BLaER1 (cell line): ENCODE measurements at regions not wholly inside any gene's neighbourhood (a gene's known extent, or its start where the extent isn't known, plus 50 kb on each side); places are given as distances from the start of the nearest gene placed in this dataset.
"Not testable (repeated sequence)": the region's sequence is repeated elsewhere in the genome, so short reads cannot be mapped to it uniquely, and the experiment has no call there.

Experiments used
- H3K27ac ChIP-seq: shearing (Covaris generic); formaldehyde crosslinking; 2 replicates; pipeline ENCODE4 v1.8.1; 2022
- H3K27me3 ChIP-seq: shearing (Covaris generic); formaldehyde crosslinking; 2 replicates; pipeline ENCODE4 v1.8.1; 2022
- H3K36me3 ChIP-seq: shearing (Covaris generic); formaldehyde crosslinking; 2 replicates; pipeline ENCODE4 v1.8.1; 2022
- H3K4me1 ChIP-seq: shearing (Covaris generic); formaldehyde crosslinking; 2 replicates; pipeline ENCODE4 v1.8.1; 2022
- H3K4me2 ChIP-seq: shearing (Covaris generic); formaldehyde crosslinking; 2 replicates; pipeline ENCODE4 v1.8.1; 2022
- H3K4me3 ChIP-seq: shearing (Covaris generic); formaldehyde crosslinking; 2 replicates; pipeline ENCODE4 v1.8.1; 2022
- H3K9ac ChIP-seq: shearing (Covaris generic); formaldehyde crosslinking; 2 replicates; pipeline ENCODE4 v1.8.1; 2022
- H3K9me3 ChIP-seq: shearing (Covaris generic); formaldehyde crosslinking; 2 replicates; pipeline ENCODE4 v1.8.1; 2022
- H4K20me1 ChIP-seq: shearing (Covaris generic); formaldehyde crosslinking; 2 replicates; pipeline ENCODE4 v1.8.1; 2022
- Cebpa-rat ChIP-seq: shearing (Covaris generic); IDR thresholded peaks from 2 replicates; pipeline ENCODE4 v1.8.1; 2022

DNA sequence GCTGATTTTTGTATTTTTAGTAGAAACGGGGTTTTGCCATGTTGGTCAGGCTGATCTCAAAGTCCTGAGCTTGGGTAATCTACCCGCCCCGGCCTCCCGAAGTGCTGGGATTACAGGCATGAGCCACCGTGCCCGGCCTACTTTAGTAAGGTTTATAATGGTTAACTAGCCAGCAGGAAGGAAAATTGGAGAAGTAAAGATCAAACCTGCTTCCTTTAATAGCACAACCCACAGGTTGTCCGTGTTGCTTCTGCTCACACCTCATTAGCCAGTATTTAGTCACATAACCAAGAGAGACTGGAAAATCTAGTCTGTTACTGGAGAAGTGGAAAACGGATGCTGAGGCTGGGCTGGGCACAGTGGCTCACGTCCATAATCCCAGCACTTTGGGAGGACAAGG is 51.9 kb upstream of the TBL1XR1 start:
- no peak for TF ChIP-seq Cebpa-rat
- H4K20me1 ChIP-seq: no peaks in the 10 kb centered on the region
- peaks cover 29% of the 10 kb centered on the region for H3K9me3 ChIP-seq
- no peaks in the 10 kb centered on the region for H3K4me1 ChIP-seq
- H3K36me3 ChIP-seq: no peaks in the 10 kb centered on the region
- H3K27ac ChIP-seq: no peak overlapping the region
- H3K27me3 ChIP-seq: no peaks in the 10 kb centered on the region
- H3K4me2 ChIP-seq: no peak overlapping the region
- no peak overlapping the region for H3K9ac ChIP-seq
- no peak overlapping the region for H3K4me3 ChIP-seq

- no peak overlapping the region for H3K27ac ChIP-seq
- H3K4me1 ChIP-seq: no peaks in the 10 kb centered on the region
- no peak for TF ChIP-seq Cebpa-rat
- no peaks in the 10 kb centered on the region for H4K20me1 ChIP-seq
- H3K9me3 ChIP-seq: peaks cover 29% of the 10 kb centered on the region
- H3K36me3 ChIP-seq: no peaks in the 10 kb centered on the region
- no peak overlapping the region for H3K4me3 ChIP-seq
- H3K27me3 ChIP-seq: no peaks in the 10 kb centered on the region
- no peak overlapping the region for H3K9ac ChIP-seq
- H3K4me2 ChIP-seq: no peak overlapping the region
Observed at GRCh38 chr3:177250151-177250550, 52.9 kb upstream of the TBL1XR1 start.

DNA sequence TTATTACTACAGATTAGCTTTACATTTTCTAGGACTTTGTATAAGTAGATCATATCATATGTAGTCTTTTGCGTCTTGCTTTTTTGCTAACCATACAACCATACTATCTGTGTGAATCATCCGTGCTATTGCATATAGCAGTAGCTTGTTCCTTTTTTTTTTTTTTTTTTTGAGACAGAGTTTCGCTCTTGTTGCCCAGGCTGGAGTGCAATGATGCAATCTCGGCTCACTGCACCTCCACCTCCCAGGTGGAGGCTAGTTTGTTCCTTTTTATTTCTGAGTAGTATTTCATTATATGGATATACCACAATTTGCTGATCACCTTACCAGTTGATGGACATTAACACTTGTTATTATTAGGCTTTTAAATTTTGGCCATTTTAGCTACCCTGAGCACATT is 54.5 kb upstream of the TBL1XR1 start:
- Histone ChIP-seq H3K36me3 (no peaks in the 10 kb centered on the region), H3K4me3 (no peak overlapping the region), H4K20me1 (no peaks in the 10 kb centered on the region), H3K27me3 (no peaks in the 10 kb centered on the region), H3K9me3 (peaks cover 29% of the 10 kb centered on the region), H3K4me1 (no peaks in the 10 kb centered on the region), H3K9ac (no peak overlapping the region), H3K4me2 (no peak overlapping the region), H3K27ac (no peak overlapping the region)
- no peak for TF ChIP-seq Cebpa-rat

DNA sequence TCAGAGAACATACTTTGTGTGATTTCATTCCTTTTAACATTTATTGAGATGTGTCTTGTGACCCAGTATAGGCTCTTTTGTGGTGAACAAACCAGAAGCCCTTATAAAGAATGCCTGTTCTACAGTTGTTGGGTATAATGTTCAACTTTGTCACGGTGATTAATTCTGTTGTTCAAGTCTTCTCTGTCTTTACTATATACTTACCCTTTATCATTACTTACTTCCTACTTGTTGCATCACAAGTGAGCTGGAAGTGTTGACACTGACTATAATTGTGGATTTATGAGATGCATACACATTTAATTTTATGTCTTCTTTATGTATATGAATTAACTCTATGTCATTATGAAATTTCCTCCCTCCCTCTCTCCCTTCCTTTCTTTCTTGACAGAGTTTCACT is 59.7 kb upstream of the TBL1XR1 start:
- Histone ChIP-seq H3K27me3 (no peaks in the 10 kb centered on the region), H4K20me1 (no peaks in the 10 kb centered on the region), H3K36me3 (no peaks in the 10 kb centered on the region), H3K27ac (no peak overlapping the region), H3K4me1 (no peaks in the 10 kb centered on the region), H3K9ac (no peak overlapping the region), H3K9me3 (peaks cover 5% of the 10 kb centered on the region), H3K4me3 (no peak overlapping the region), H3K4me2 (no peak overlapping the region)
- TF ChIP-seq Cebpa-rat: no peak

DNA sequence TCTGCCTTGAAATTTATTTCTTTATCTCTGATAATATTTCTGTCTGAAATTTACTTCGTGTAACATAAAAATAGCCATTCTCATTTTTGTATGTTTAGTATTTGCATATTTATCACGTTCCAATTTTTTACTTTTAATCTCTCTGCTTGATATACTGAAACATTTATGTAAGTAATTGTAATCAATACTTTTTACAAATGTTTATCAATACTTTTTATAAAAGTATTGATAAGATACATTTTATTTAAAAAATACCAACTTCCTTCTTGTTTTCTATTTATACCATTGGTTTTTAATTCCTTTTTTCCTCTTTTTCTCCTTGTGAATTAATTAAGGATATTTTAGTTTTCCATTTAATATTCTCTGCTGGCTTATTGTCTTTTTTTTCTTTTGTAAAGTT is 60.3 kb upstream of the TBL1XR1 start:
- no peak overlapping the region for H3K9ac ChIP-seq
- H3K9me3 ChIP-seq: no peaks in the 10 kb centered on the region; the same call in 1 of the 2 replicates
- no peak overlapping the region for H3K4me3 ChIP-seq
- no peak for TF ChIP-seq Cebpa-rat
- H3K27me3 ChIP-seq: no peaks in the 10 kb centered on the region
- H3K36me3 ChIP-seq: no peaks in the 10 kb centered on the region
- H4K20me1 ChIP-seq: no peaks in the 10 kb centered on the region
- no peak overlapping the region for H3K4me2 ChIP-seq
- H3K4me1 ChIP-seq: no peaks in the 10 kb centered on the region
- no peak overlapping the region for H3K27ac ChIP-seq

DNA sequence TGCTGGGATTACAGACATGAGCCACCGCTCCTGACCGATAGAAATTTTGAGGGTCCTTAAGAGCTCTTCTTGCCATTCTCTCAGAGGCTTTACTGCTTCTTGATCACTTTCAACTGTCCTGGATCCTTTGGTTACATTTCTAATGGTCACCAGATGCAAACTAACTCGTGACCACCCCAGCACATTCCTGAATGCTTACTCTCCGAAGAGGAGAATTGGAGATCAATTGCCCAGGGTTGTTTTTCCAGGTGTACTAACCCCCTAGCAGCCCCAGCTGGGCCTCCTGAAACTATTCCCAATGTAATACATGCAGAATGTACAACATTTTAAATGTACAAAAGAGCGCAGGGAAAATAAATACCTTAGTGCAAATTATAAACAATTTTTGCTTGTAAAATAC is 65.1 kb upstream of the TBL1XR1 start:
- Histone ChIP-seq H3K9me3 (no peaks in the 10 kb centered on the region; the same call in 1 of the 2 replicates), H3K27me3 (no peaks in the 10 kb centered on the region), H3K4me1 (no peaks in the 10 kb centered on the region), H3K4me3 (no peak overlapping the region), H3K27ac (no peak overlapping the region), H3K36me3 (no peaks in the 10 kb centered on the region), H3K4me2 (no peak overlapping the region), H3K9ac (no peak overlapping the region), H4K20me1 (no peaks in the 10 kb centered on the region)
- TF ChIP-seq Cebpa-rat: no peak

- TF ChIP-seq Cebpa-rat: no peak
- Histone ChIP-seq H3K4me2 (no peak overlapping the region), H3K4me3 (no peak overlapping the region), H3K9me3 (peaks cover 8% of the 10 kb centered on the region), H3K4me1 (no peaks in the 10 kb centered on the region), H3K36me3 (no peaks in the 10 kb centered on the region), H4K20me1 (no peaks in the 10 kb centered on the region), H3K27ac (no peak overlapping the region), H3K27me3 (no peaks in the 10 kb centered on the region), H3K9ac (no peak overlapping the region)
Observed at GRCh38 chr3:177263615-177264368, 66.5 kb upstream of the TBL1XR1 start.

GRCh38 chr3:177271811-177272501 is 74.7 kb upstream of the TBL1XR1 start:
- peaks cover 30% of the 10 kb centered on the region for H3K9me3 ChIP-seq
- H3K9ac ChIP-seq, H3K36me3 ChIP-seq, H3K4me2 ChIP-seq, H4K20me1 ChIP-seq, H3K4me3 ChIP-seq, H3K27me3 ChIP-seq, H3K27ac ChIP-seq: not testable (repeated sequence)
- peaks cover 14% of the 10 kb centered on the region; the same call in 1 of the 2 replicates for H3K4me1 ChIP-seq

- Histone ChIP-seq H4K20me1 (no peaks in the 10 kb centered on the region), H3K27ac (no peak overlapping the region), H3K36me3 (no peaks in the 10 kb centered on the region), H3K4me1 (peaks cover 16% of the 10 kb centered on the region), H3K27me3 (no peaks in the 10 kb centered on the region), H3K4me2 (no peak overlapping the region), H3K4me3 (no peak overlapping the region), H3K9me3 (peaks cover 11% of the 10 kb centered on the region), H3K9ac (no peak overlapping the region)
- TF ChIP-seq Cebpa-rat: no peak
Observed at GRCh38 chr3:177278016-177278415, 80.7 kb upstream of the TBL1XR1 start.

- peaks cover 16% of the 10 kb centered on the region for H3K4me1 ChIP-seq
- H3K4me3 ChIP-seq: no peak overlapping the region
- no peaks in the 10 kb centered on the region for H3K27me3 ChIP-seq
- no peak for TF ChIP-seq Cebpa-rat
- H3K9me3 ChIP-seq: peaks cover 9% of the 10 kb centered on the region
- no peak overlapping the region for H3K27ac ChIP-seq
- no peaks in the 10 kb centered on the region for H3K36me3 ChIP-seq
- H4K20me1 ChIP-seq: no peaks in the 10 kb centered on the region
- no peak overlapping the region for H3K4me2 ChIP-seq
- no peak overlapping the region for H3K9ac ChIP-seq
Observed at GRCh38 chr3:177279118-177279815, 82.0 kb upstream of the TBL1XR1 start.
